ENCODE measurements at regions not wholly inside any gene's neighbourhood (a gene's known extent, or its start where the extent isn't known, plus 50 kb on each side); places are given as distances from the start of the nearest gene placed in this dataset.

- no peak for TF ChIP-seq POLR2A (IDR thresholded peaks at IDR 0.05)
- TF ChIP-seq, protein P1, sequence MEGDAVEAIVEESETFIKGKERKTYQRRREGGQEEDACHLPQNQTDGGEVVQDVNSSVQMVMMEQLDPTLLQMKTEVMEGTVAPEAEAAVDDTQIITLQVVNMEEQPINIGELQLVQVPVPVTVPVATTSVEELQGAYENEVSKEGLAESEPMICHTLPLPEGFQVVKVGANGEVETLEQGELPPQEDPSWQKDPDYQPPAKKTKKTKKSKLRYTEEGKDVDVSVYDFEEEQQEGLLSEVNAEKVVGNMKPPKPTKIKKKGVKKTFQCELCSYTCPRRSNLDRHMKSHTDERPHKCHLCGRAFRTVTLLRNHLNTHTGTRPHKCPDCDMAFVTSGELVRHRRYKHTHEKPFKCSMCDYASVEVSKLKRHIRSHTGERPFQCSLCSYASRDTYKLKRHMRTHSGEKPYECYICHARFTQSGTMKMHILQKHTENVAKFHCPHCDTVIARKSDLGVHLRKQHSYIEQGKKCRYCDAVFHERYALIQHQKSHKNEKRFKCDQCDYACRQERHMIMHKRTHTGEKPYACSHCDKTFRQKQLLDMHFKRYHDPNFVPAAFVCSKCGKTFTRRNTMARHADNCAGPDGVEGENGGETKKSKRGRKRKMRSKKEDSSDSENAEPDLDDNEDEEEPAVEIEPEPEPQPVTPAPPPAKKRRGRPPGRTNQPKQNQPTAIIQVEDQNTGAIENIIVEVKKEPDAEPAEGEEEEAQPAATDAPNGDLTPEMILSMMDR (IDR thresholded peaks at IDR 0.05), result no peak
- TF ChIP-seq POLR2AphosphoS5 (IDR thresholded peaks at IDR 0.05; ENCODE audit: insufficient read depth in 1 of 2, low read depth in 1 of 2), result no peak
These were observed 87.7 kb upstream of the SPIN1 start for GRCh38 chr9:88300556-88300955.
